Kidney capillary endothelial cell (primary cell): ENCODE measurements at regions not wholly inside any gene's neighbourhood (a gene's known extent, or its start where the extent isn't known, plus 50 kb on each side); places are given as distances from the start of the nearest gene placed in this dataset.

Source experiments
- DNase-seq: peaks from one replicate; pipeline ENCODE4 v3.0.0-alpha.2; 2018; ENCODE audit warnings: low spot score

DNA sequence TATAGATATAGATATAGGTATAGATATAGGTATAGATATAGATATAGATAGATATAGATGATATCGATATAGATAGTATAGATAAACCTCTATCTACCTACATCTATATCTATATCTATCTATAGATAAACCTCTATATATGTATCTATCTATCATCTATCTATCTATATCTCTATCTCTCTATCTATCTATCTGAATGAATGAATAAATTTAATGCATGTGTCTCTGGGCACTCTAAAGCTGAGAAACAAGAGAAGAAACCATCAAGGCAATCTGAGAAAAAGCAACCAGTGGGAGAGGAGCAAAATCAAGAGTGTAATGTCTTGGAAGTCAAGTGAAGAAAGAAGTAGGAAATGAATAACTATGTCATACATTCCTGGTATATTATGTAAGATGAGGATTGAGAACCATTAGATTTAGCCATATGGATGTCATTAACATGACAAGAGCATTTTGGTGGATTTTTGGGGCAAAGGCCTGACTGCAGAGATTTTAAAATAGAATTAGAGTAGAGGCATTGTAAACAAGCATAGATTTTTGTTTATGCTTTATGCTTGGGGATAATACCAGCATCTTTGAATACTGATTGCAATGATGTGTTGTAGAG, 1262.7 kb upstream of the MIR17HG start:
- no peak for DNase-seq

DNA sequence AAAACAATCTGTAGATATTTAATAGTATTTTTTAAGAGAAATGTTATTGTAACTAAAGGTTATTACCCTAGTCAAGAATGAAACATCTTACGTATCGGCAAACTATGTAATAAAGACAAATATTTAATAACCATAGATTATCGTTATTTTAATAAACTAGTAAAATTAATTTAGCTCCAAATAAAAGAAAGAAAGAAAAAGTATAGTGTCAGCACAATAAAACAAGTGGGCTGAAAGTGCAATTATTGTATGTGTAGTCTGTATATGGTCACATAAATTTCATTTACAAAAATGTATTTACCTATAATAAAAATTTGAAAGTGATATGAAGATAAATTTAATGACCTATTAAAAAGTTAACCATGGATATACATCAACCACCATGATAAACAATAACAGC, 1258.4 kb upstream of the MIR17HG start:
- DNase-seq: no peak

DNA sequence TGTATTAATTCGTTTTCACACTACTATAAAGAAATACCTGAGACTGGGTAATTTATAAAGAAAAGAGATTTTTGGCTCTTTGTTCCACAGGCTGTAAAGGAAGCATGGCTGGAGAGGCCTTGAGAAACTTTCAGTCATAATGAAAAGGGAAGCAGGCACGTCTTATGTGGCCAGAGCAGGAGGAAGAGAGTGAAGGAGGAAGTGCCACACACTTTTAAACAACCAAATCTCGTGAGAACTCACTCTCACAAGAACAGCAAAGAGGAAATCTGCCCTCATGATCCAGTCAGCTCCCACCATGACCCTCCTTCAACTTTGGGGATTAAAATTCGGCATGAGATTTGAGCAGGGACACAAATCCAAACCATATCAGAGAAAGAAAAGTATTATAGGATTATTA, 1255.9 kb upstream of the MIR17HG start:
- DNase-seq: no peak

DNA sequence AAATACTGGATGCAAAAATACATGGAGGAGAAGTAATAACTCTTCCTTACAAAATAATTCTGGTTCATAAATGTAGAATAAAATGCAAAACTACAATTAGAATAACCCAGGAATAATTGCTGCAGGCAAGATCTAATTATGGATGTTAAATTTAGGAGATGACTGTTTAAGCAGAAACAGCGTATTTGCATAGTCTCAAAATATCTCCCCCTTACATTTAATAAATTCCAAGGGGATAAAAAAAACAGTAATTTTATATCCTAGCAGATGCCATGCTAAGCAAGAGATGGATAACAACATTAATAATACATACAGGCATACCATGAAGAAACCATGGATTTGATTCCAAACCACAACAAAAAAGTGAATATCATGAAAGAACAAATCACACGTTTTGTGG, 1253.1 kb upstream of the MIR17HG start:
- DNase-seq: no peak

DNA sequence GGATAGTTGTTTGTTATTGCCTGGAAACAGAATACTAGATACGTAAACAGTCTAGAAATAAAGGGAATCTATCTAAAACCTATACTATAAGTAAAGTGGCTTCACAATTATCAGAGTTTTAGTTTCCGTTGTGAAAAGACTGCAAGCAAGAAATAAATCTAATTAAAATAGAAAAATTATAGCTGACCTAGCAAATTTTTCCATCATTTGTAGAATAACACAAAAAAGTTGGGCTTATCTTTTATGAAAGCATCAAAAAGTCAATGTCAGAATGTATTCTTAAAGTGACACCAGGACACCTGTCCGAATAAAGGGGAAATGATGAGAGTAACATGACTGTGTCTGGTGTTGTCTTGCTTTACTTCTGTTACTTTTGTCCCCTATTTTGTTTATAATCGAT, 1248.9 kb upstream of the MIR17HG start:
- no peak for DNase-seq

DNA sequence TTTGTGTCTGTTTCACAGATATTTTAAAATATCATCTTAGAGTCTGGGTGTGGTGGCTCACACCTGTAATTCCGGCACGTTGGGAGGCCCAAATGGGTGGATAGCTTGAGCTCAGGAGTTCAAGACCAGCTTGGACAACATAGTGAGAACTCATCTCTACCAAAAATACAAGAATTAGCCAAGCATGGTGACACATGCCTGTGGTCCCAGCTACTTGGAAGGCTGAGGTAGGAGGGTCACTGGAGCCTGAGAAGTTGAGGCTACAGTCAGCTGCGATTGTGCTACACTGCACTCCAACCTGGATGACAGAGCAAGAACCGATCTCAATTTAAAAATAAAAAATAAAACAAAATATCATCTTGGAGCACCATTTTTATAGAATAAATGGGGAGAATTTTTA, 1247.6 kb upstream of the MIR17HG start:
- DNase-seq: no peak

DNA sequence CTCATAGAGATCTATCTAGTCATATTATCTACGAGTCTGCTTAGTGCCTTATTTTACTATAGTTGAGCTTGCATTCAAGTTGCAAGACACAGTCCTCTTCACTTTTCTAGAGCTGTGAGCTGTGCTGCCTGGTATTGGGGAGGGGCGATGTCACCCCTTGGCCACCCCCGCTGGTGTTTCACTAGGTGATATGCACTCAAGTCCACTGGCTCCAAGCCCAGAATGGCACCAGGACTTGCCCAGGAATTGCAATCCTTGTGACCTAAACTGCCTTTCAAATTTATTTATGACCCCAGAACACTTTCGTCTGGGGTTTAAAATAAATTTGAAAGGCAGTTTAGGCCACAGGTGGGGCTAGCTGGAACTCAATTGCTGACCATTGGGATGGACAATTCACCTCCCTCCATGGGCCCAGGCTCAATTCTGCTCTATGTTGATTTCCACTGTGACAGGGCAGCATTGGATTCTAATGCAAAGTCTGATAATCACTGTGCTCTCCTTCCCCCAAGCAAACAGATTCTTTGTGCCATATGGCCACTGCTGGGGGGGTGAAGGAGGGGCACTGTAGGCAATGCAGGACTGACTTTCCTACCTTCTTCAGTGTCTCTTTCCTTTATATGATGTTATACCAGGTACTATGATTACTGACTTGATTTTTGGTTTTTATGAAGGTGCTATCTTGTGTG, 1244.2 kb upstream of the MIR17HG start:
- no peak for DNase-seq

DNA sequence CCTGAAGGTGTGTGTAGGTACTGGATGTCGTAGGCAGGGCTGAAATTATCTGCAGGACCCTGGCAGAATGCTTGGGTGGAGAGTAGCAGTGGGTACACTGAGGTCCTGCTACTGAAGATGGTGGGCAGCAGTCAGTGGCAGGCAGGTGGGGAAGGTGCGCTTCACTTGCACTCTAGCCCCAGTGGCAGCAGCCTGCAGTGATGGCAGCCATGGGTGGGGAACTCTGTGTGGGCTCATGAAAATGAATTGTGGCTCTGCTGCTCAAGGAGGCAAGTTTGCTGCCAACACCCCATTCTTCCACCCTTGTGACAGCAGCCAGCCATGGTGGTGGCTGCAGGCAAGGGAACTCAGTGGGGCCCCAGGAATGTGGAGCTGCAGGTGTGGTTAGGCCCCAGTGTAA, 1242.7 kb upstream of the MIR17HG start:
- DNase-seq: no peak

DNA sequence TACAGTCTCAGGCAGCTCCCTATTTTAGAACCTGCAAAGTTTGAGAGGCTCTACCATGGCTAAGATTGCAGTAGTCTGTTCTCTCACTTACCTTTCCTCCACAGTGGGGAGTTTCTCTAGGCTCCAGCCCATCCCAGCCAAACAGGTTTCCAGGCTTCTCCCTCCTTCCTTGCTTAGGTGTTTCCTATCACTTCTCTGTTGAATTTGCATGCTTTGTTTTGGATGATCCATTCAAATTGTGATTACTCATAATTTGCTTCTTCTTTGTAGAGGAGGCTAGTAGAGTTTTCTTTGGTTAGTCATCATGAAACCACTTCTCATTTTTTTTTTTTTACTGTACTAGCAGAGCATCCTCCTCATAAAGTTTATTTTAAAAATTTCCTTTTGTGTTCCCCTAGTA, 1242.2 kb upstream of the MIR17HG start:
- DNase-seq: no peak

DNA sequence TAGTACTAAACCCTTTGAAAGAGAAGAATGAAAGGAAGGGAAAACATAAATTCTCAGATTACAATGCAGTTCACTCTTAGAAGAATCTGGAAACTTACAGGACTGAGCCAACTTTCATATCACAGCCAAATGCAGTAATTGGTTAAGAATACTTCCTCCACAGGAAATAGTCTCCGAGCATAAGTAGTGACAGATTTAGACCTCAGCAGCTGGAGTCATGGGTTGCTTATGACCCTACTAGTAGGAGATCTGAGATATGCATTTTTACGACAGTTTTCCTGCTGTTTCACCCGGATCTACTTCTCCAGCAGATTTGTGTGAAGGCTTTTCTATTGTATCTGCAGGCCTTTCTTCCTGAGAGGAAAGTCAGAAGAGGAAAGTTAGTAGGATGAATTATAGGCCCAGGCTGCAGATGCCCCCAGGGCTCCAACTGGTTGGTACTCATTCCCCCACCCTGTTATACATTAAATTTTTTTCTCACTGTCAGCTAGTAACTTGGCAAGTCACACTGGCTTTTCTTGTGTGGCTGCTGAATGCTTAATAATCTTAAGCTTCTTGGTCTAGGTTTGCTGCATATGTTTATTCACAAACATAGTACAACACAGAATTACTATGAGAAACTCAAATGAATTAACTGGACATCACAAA, 1241.5 kb upstream of the MIR17HG start:
- no peak for DNase-seq

DNA sequence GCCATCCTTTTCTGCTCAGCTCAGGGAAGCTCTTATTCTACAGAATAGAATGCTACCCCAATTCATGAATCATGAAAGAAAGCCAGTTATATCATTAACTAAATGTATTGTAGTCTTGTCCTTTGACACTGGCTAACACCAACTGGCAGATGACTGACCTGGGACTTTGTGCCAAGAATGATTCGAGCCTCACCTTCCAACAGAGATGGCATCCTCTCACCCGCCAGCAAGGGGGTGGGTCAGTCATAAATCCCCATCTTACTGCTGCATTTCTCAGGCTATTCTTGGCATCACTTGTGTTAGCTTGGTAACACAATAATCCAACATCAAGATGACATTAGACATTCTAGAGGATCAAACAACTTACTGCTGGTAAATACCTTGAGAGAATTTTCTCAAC, 1239.8 kb upstream of the MIR17HG start:
- no peak for DNase-seq

DNA sequence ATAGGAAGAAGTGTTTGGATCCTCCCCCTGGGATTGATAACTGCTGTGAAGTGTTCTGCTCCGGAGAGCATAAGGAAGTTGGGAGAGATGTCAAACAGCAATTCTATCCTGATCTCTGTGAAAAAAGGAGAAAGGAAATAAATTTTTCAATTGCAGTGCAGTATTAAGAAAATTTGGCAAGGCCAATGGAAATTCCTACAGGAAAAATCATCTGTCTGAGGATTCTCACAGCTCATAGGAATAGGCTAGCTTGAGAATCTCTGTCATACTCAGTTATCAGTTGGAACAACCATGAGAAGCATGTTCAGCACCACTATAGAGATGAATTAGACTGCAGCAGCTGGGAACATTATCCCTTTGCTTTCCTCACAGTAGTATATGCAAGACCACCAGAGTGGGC, 1238.9 kb upstream of the MIR17HG start:
- DNase-seq: no peak

DNA sequence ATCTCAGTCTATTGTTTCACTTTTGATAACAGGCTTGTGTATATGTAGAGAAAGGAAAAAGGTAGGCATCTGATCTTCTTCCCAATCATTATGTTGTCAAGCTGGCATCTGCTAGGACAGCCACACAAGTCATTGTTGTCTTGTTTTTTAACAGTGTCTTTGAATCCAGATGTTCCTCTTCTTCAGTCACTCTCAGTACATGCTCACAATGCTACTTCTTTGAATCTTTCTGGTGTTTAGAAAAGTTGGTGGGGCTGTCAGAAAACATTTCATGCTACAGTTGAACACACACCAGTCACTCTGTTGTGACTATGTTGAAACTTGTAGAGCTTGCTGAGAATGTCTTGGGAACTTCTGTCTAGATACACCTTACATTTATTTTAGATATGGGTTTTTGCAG, 1231.4 kb upstream of the MIR17HG start:
- no peak for DNase-seq

DNA sequence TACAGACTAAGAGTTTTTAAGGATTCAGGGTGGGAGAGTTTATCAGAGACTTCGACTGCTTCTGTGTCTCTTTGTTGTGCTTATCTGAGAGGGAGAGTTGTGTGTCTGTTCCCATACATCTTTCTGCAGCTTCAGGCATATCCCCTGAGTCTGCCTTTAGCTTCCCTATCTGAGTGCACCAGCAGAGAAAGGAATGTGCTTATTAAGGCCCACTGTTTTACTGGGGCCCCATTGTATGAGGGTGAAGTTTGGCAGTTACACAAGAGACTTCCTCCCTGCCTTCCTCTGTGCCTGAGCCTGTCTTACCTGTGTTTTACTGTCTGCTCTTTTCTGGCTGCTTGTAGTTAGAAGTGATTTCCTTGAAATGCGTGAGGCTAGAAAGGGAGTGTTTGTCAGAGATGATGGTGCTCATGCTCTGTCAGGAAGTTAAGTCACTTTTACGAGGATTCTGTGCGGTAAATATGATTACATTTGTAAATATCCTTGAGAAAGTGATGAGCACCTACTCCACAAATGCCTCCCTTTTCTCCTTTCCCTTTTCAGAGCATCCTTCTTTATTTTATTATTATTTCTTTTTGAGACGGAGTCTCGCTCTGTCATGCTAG, 1228.9 kb upstream of the MIR17HG start:
- DNase-seq: no peak

DNA sequence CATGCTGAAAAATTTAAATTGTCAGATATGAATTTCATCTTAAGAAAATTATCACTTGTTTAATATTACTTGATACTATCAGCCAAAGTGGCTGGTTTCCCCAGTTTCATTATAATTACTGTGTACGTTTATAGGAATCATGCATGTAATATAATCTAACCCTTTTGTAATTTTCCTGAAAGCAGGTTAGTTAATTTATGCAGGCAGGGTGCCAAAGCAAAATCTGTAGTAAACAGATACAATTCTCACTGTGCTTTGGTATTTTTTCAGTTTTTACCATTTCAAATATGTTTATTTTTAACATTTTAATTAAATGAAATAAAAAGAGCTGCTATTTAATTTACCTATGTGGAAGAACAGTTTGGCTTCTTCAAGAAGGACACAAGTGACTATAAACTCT, 1227.5 kb upstream of the MIR17HG start:
- no peak for DNase-seq

DNA sequence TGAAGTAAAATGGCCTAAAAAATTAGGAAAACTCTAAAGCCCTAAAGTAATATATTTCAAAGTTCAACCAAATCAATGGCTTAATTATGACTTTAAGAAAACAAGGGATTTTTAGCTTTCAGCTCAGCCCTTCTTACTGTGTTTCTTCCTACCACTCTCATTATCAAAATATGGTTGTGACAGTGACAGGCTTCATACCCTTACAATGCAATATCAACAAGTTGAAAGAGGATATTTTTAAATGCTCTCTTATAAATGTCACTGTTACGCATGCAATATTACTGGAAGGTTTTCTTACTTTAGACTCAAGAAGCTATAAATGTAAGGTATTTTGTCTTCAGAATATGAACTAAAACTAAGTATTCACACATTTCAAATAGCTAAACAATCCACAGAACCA, 1225.7 kb upstream of the MIR17HG start:
- no peak for DNase-seq

DNA sequence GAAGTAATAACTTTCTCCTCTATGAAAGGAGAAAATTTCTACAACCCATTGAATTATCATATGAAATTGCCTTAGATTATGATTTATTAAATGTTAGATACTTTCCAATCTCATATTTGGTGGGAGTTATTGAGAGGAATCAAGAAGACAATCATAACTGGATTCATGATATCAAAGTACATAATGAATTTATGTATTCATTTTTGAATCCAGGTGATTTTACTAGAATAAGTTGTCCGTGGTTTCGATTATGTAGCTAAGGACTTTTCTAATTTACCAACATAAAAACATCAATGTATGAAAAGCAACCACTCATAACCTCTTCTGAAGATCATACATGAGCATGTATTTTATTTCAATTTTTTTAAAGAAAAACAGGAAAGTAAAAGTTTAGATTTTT, 1225.0 kb upstream of the MIR17HG start:
- no peak for DNase-seq

DNA sequence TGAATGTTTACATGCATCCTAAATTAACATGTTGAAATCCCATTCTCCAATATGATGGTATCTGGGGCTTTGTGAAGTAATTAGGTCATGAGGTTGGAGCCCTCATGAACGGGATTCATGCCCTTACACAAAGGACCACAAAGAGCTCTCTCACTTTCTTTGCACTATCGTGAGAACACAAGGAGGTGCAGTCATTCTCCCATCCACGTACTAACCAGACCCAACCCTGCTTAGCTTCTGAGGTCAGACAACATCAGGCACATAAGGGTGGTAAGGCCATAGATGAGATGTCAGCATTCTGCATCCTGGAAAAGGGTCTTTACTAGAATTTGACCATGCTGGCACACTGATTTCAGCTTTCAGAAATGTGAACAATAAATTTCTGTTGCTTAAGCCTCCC, 1211.9 kb upstream of the MIR17HG start:
- DNase-seq: no peak

DNA sequence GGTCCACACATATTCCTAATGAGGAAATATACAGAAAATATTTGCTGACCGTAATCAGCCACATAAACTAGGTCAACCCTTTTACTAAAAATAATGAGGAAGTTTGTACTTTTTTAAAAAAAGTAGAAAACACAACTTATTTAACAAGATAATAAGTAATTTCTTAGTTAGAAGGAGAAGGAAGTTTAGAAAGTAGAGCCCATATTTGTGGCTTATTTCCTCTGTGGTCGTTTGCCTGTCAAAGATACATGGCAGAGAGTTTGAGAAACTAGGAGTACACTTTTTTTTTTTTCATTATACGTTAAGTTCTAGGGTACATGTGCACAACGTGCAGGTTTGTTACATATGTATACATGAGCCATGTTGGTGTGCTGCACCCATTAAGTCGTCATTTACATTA, 1205.2 kb upstream of the MIR17HG start:
- DNase-seq: no peak

DNA sequence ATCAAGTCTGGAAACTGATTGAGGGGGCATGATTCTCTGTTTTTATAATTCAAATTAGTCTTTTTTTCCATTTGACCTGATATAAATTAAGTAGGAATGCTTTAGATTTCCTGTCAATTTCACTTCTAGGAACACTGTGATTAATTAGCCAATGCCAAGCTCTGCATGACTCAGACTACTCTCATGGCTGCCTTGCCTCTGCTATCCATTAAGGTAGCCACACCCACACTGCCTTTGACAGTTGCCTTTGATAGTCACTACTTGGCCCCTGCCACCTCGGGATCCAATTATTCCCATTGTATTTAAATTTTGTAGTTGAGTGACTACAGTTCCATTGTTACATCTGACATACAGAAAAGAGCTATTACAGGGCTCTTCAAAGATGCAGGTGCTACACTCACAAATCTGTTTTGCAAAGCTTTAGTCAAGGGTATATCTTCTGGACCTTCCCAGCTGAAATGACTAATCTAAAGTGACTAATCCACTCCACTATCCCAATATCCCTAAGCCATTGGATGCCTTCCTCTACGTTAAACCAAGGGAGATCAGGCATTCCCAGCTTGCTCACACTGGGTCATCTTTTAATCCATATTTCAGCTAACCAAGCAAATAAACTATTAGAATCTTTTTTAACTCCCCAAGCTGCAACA, 1193.1 kb upstream of the MIR17HG start:
- no peak for DNase-seq

DNA sequence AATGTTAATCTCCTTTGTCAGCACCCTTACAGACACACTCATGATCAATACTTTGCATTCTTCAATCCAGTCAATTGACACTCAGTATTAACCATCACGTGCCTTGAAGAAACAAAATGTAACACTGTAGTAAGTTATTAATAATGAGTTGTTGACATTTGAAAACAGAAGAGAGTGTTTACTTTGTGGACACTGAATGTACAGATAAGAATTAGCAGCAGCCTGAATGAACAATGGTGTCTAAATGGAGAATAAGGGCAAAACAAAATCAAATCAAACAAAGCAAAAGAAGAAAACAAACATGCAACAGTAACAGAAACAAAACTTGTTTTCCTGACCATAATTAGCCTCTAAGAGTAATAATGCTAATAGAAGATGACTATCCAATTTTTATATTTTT, 1191.1 kb upstream of the MIR17HG start:
- no peak for DNase-seq

DNA sequence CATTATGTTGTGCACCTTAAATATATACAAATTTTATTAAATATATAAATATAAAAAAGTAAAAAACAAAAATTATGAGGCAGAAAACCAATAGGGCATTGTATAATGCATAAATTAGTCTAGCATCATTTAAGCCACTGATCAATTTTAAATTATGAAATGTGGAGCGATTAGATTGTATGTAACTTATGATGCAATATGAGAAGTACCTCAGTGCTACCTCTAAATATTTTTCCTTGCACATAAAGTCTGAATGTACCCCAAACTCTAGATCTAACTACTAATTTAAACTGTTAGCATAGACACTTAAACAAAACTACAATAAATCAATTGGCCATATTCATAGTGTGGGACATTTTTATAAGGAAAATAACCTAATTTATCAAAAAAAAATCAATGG, 1178.5 kb upstream of the MIR17HG start:
- no peak for DNase-seq

DNA sequence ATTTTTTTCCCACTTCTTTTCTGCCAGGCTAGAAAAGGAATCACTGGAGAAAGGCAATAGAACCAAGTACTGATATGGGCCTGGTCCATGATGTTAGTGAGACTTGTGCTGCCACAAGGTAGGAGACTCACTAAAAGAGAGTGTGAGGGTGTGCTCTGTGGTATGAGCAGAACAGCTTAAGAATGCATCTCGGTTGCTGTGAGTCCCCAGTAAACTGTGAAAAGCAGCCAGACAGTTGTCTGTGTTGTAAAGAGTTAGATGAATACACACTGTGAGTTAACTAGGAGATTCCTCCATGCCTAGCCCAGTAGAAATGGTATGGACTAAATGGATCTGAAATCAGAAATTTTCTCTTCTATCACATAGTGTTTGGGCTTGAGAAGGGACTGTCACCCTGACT, 1177.3 kb upstream of the MIR17HG start:
- no peak for DNase-seq
